Esophagus squamous epithelium (tissue), 5 donors: ENCODE measurements at regions not wholly inside any gene's neighbourhood (a gene's known extent, or its start where the extent isn't known, plus 50 kb on each side); places are given as distances from the start of the nearest gene placed in this dataset.

ENCODE experiments used
- DNase-seq: peaks from one replicate; lab custom pipeline; 2025; lab: John Stamatoyannopoulos, UW
- H3K27ac ChIP-seq, 4 donors: fragments of 200-600 bp; sonication (generic); one replicate each; pipeline ENCODE4 v1.5.1; 2016 to 2019; ENCODE audit warnings: mild to moderate bottlenecking in 1 of 4
- H3K27me3 ChIP-seq, 4 donors: fragments of 200-600 bp; sonication (generic); 1 replicate in 3 of 4; 2 replicates in 1 of 4; pipeline versions ENCODE4 v1.5.1 to v1.6.0; 2017 to 2021; ENCODE audit warnings: antibody characterized with exemption in 1 of 4
- H3K36me3 ChIP-seq, 3 donors: fragments of 200-600 bp; sonication (generic); one replicate each; pipeline ENCODE4 v1.5.1; 2016 to 2019
- H3K4me1 ChIP-seq, 3 donors: fragments of 200-600 bp; sonication (generic); one replicate each; pipeline ENCODE4 v1.5.1; 2017 to 2019
- H3K4me3 ChIP-seq, 4 donors: fragments of 200-600 bp; sonication (generic); 1 replicate in 3 of 4; 2 replicates in 1 of 4; pipeline ENCODE4 v1.5.1; 2016 to 2019; ENCODE audit warnings: mild to moderate bottlenecking in 2 of 4, moderate library complexity in 1 of 4
- H3K9me3 ChIP-seq, 3 donors: fragments of 200-600 bp; sonication (generic); one replicate each; pipeline ENCODE4 v1.5.1; 2016 to 2019
- POLR2A ChIP-seq, 4 donors: fragments of 450-650 bp; IDR thresholded peaks; one replicate each; pipeline ENCODE4 v1.6.1; 2017; ENCODE audit warnings: antibody characterized with exemption in 4 of 4, mild to moderate bottlenecking in 4 of 4, moderate library complexity in 3 of 4
- WGBS, 2 donors: methylation state at CpG; one replicate each; pipeline ENCODE4 v1.1.5; 2018; 5-methylcytosine and 5-hydroxymethylcytosine counted together
- intact Hi-C: fragments of 100-400 bp; cut with DNase I; formaldehyde crosslinking; loops from one replicate; pipeline ENCODE4 v1.15.0; 2022
- TF ChIP-seq, protein P1 (sequence below), 6 experiments: fragments of 450-650 bp in 4 of 6; fragments of 200-600 bp in 2 of 6; sonication (generic) in 2 of 6; IDR thresholded peaks; one replicate each; pipeline ENCODE4 v1.5.1; 2016 to 2019; ENCODE audit warnings: antibody characterized with exemption in 6 of 6, mild to moderate bottlenecking in 4 of 6, moderate library complexity in 4 of 6
- donor health status: DM: yes; HTN: yes; CAD: no.

- Histone ChIP-seq H3K9me3 (peaks cover 0 to 3% (median 0%) of the 10 kb centered on the region in 3 donors), H3K4me1 (no peaks in the 10 kb centered on the region), H3K36me3 (no peaks in the 10 kb centered on the region), H3K4me3 (no peak overlapping the region), H3K27me3 (no peaks in the 10 kb centered on the region), H3K27ac (no peak overlapping the region)
- TF ChIP-seq, protein P1, sequence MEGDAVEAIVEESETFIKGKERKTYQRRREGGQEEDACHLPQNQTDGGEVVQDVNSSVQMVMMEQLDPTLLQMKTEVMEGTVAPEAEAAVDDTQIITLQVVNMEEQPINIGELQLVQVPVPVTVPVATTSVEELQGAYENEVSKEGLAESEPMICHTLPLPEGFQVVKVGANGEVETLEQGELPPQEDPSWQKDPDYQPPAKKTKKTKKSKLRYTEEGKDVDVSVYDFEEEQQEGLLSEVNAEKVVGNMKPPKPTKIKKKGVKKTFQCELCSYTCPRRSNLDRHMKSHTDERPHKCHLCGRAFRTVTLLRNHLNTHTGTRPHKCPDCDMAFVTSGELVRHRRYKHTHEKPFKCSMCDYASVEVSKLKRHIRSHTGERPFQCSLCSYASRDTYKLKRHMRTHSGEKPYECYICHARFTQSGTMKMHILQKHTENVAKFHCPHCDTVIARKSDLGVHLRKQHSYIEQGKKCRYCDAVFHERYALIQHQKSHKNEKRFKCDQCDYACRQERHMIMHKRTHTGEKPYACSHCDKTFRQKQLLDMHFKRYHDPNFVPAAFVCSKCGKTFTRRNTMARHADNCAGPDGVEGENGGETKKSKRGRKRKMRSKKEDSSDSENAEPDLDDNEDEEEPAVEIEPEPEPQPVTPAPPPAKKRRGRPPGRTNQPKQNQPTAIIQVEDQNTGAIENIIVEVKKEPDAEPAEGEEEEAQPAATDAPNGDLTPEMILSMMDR (IDR thresholded peaks at IDR 0.05) = no peak
- TF ChIP-seq POLR2A (IDR thresholded peaks at IDR 0.05) = no peak
- no peak for DNase-seq
- intact Hi-C loops = no loop called here
Measured at GRCh38 chr11:57047610-57048009, 58.9 kb downstream of the OR5AK2 start.

- intact Hi-C loops = no loop called here
- H3K4me1 ChIP-seq = no peaks in the 10 kb centered on the region
- H3K36me3 ChIP-seq = no peaks in the 10 kb centered on the region
- H3K27me3 ChIP-seq = no peaks in the 10 kb centered on the region
- no peaks in the 10 kb centered on the region for H3K9me3 ChIP-seq
- no peak overlapping the region for H3K27ac ChIP-seq
- TF ChIP-seq, protein P1 (IDR thresholded peaks at IDR 0.05) = no peak
- TF ChIP-seq POLR2A (IDR thresholded peaks at IDR 0.05) = no peak
- no peak for DNase-seq
- H3K4me3 ChIP-seq = no peak overlapping the region
- WGBS, 2 donors = 61 to 73% methylated on average over 4 of the region's 4 CpGs
Measured at GRCh38 chr11:57049749-57050148, 61.0 kb downstream of the OR5AK2 start.

DNA sequence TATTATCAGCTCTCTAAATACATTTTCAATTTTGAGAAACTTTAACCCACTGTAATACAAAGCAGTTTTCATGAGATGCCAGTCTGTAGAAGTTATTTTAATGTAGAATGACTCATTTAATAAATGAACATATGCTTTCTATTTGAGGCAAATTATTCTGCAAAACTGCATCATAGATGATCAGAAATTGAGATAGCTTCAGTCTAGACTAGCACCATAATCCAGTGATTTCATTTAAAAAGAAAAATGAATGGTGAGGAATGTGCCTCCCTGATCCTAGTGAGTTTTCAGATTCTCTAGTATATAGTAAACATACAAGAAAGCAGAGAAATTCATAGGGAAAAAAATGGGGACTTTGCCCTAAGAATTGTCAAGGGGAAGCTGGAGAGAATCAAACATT, 66.1 kb downstream of the OR5AK2 start:
- Histone ChIP-seq H3K4me1 (no peaks in the 10 kb centered on the region), H3K4me3 (no peak overlapping the region), H3K27ac (no peak overlapping the region), H3K27me3 (no peaks in the 10 kb centered on the region), H3K36me3 (no peaks in the 10 kb centered on the region), H3K9me3 (no peaks in the 10 kb centered on the region)
- TF ChIP-seq POLR2A (IDR thresholded peaks at IDR 0.05) = no peak
- TF ChIP-seq, protein P1 (IDR thresholded peaks at IDR 0.05) = no peak
- no peak for DNase-seq
- intact Hi-C loops = no loop called here

DNA sequence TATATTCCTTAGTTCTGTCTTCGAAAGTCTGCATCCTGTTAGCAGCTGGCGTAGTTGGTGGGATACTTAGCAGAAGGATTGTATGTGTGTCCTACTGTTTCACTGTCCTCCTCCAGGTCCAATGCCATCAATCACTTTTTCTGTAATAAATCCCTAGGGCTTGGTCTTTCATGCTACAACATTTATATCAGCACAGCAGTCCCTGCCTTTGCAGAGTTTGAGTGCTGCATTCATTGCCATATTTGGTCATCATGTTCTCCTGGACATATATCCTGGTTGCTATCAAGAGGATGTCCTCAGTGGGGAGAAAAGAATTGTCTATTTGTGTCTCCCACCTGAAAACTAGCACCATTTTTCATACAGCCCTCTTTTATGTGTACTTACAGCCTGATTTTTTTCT, 67.0 kb downstream of the OR5AK2 start:
- intact Hi-C loops = no loop called here
- DNase-seq = no peak
- TF ChIP-seq POLR2A (IDR thresholded peaks at IDR 0.05) = no peak
- TF ChIP-seq, protein P1 (IDR thresholded peaks at IDR 0.05) = no peak
- Histone ChIP-seq H3K4me3 (no peak overlapping the region), H3K27ac (no peak overlapping the region), H3K36me3 (no peaks in the 10 kb centered on the region), H3K4me1 (no peaks in the 10 kb centered on the region), H3K27me3 (no peaks in the 10 kb centered on the region), H3K9me3 (no peaks in the 10 kb centered on the region)
- WGBS, 2 donors = 89 to 95% methylated on average over 2 of the region's 2 CpGs

GRCh38 chr11:57056735-57057134, 68.0 kb downstream of the OR5AK2 start:
- 69 to 82% methylated on average over 3 of the region's 3 CpGs for WGBS, 2 donors
- Histone ChIP-seq H3K4me3 (no peak overlapping the region), H3K27ac (no peak overlapping the region), H3K4me1 (no peaks in the 10 kb centered on the region), H3K36me3 (no peaks in the 10 kb centered on the region), H3K9me3 (peaks cover 0 to 2% (median 0%) of the 10 kb centered on the region in 3 donors), H3K27me3 (no peaks in the 10 kb centered on the region)
- intact Hi-C loops = no loop called here
- TF ChIP-seq, protein P1 (IDR thresholded peaks at IDR 0.05) = no peak
- TF ChIP-seq POLR2A (IDR thresholded peaks at IDR 0.05) = no peak
- no peak for DNase-seq
